H1 (cell line): ENCODE measurements at regions not wholly inside any gene's neighbourhood (a gene's known extent, or its start where the extent isn't known, plus 50 kb on each side); places are given as distances from the start of the nearest gene placed in this dataset.

ENCODE experiments used
- ATF2 ChIP-seq: IDR thresholded peaks from 2 replicates; pipeline ENCODE4 v1.6.1; 2012; ENCODE audit warnings: low read length, inconsistent platforms
- CEBPB ChIP-seq: IDR thresholded peaks from 2 replicates; pipeline ENCODE4 v1.6.1; 2012; ENCODE audit warnings: low read depth, low read length
- CREB1 ChIP-seq: IDR thresholded peaks from 2 replicates; pipeline ENCODE4 v1.6.1; 2012; ENCODE audit warnings: inconsistent platforms
- CTCF ChIP-seq, 3 experiments: IDR thresholded peaks; 1 replicate in 2 of 3; 2 replicates in 1 of 3; pipeline versions ENCODE4 v1.5.1 to v1.6.1; 2011; ENCODE audit warnings: low read length in 3 of 3, mild to moderate bottlenecking in 3 of 3, inconsistent platforms in 2 of 3, low read depth in 1 of 3, moderate library complexity in 1 of 3; ENCODE audit not compliant: insufficient read depth in 1 of 3; ENCODE audit errors: control extremely low read depth in 1 of 3
- EZH2 ChIP-seq: fragments of 200-600 bp; sonication (generic); IDR thresholded peaks from 2 replicates; pipeline ENCODE4 v1.7.1; 2012; ENCODE audit warnings: low read depth, mild to moderate bottlenecking, moderate library complexity, low read length, inconsistent platforms; ENCODE audit not compliant: severe bottlenecking
- JUND ChIP-seq: IDR thresholded peaks from 2 replicates; pipeline ENCODE4 v1.6.1; 2011; ENCODE audit warnings: mild to moderate bottlenecking, improper control_type of control experiment, low read length
- POLR2A ChIP-seq, 2 experiments: IDR thresholded peaks; 1 replicate in 1 of 2; 2 replicates in 1 of 2; pipeline ENCODE4 v1.6.1; 2011; ENCODE audit warnings: low read depth in 2 of 2, low read length in 2 of 2, mild to moderate bottlenecking in 2 of 2; ENCODE audit errors: control extremely low read depth in 1 of 2
- POLR2AphosphoS5 ChIP-seq: IDR thresholded peaks from 2 replicates; pipeline ENCODE4 v1.6.1; 2011; ENCODE audit warnings: low read depth, low read length
- RAD21 ChIP-seq, 2 experiments: IDR thresholded peaks in 1 of 2; conservative IDR thresholded peaks in 1 of 2; 2 replicates each; pipeline ENCODE4 v1.6.1; 2011; ENCODE audit warnings: low read depth in 2 of 2, low read length in 2 of 2, improper control_type of control experiment in 1 of 2, inconsistent platforms in 1 of 2, mild to moderate bottlenecking in 1 of 2, moderate library complexity in 1 of 2
- SP1 ChIP-seq: IDR thresholded peaks from 2 replicates; pipeline ENCODE4 v1.6.1; 2011; ENCODE audit warnings: low read depth, low read length
- YY1 ChIP-seq: IDR thresholded peaks from 2 replicates; pipeline ENCODE4 v1.6.1; 2011; ENCODE audit warnings: low read depth, mild to moderate bottlenecking, low read length

GRCh38 chr10:84845628-84846261 is 517.4 kb downstream of the CCSER2 start:
- TF ChIP-seq YY1 (no peak), POLR2AphosphoS5 (no peak), RAD21 (IDR thresholded peaks at IDR 0.05 in 1 of 2, conservative IDR thresholded peaks at IDR 0.05 in 1 of 2; ENCODE audit: low read depth in 2 of 2, low read length in 2 of 2) (peak; percentile 54 to 68), EZH2 (no peak), CTCF (IDR thresholded peaks at IDR 0.05; ENCODE audit: control extremely low read depth in 1 of 3, insufficient read depth in 1 of 3, low read depth in 1 of 3, low read length in 3 of 3) (peak in 2 of 3 experiments; percentile 50 to 83; a peak in 3 of 4 replicates), SP1 (no peak), POLR2A (IDR thresholded peaks at IDR 0.05; ENCODE audit: control extremely low read depth in 1 of 2, low read depth in 2 of 2, low read length in 2 of 2) (no peak), CEBPB (no peak), ATF2 (no peak), JUND (no peak), CREB1 (no peak)
